ENCODE measurements at regions not wholly inside any gene's neighbourhood (a gene's known extent, or its start where the extent isn't known, plus 50 kb on each side); places are given as distances from the start of the nearest gene placed in this dataset.

DNA sequence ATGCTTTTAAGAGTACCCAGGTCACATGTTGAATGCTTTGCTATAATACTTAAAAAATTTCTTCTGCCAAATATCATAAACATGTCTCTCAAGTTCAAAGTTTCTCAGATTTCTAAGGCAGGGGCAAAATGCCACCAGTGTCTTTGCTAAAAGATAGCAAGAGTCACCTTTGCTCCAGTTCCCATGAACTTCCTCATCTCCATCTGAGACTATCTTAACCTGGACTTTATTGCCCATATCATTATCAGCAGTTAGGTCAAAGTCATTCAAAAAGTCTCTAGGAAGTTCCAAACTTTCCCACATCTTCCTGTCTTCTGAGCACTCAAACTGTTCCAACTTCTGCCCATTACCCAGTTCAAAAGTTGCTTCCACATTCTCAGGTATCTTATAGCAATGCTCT lies 307.6 kb upstream of the TNC start:
- Mint-ChIP-seq H3K4me1 (no peaks in the 10 kb centered on the region), H3K27ac (no peak overlapping the region), H3K27me3 (ENCODE audit: low read depth) (no peaks in the 10 kb centered on the region), H3K9me3 (peaks cover 74% of the 10 kb centered on the region), H3K36me3 (peaks cover 50% of the 10 kb centered on the region), H3K4me3 (no peak overlapping the region)
- POLR2A ChIA-PET: no interaction called here
- DNase-seq (ENCODE audit: low spot score): no peak
- TF ChIP-seq ZNF121 (CRISPR knock-in tag; IDR thresholded peaks at IDR 0.05): no peak
- TF ChIP-seq, protein P1, sequence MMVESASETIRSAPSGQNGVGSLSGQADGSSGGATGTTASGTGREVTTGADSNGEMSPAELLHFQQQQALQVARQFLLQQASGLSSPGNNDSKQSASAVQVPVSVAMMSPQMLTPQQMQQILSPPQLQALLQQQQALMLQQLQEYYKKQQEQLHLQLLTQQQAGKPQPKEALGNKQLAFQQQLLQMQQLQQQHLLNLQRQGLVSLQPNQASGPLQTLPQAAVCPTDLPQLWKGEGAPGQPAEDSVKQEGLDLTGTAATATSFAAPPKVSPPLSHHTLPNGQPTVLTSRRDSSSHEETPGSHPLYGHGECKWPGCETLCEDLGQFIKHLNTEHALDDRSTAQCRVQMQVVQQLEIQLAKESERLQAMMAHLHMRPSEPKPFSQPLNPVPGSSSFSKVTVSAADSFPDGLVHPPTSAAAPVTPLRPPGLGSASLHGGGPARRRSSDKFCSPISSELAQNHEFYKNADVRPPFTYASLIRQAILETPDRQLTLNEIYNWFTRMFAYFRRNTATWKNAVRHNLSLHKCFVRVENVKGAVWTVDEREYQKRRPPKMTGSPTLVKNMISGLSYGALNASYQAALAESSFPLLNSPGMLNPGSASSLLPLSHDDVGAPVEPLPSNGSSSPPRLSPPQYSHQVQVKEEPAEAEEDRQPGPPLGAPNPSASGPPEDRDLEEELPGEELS (CRISPR knock-in tag; IDR thresholded peaks at IDR 0.05): no peak
- TF ChIP-seq, protein P2, sequence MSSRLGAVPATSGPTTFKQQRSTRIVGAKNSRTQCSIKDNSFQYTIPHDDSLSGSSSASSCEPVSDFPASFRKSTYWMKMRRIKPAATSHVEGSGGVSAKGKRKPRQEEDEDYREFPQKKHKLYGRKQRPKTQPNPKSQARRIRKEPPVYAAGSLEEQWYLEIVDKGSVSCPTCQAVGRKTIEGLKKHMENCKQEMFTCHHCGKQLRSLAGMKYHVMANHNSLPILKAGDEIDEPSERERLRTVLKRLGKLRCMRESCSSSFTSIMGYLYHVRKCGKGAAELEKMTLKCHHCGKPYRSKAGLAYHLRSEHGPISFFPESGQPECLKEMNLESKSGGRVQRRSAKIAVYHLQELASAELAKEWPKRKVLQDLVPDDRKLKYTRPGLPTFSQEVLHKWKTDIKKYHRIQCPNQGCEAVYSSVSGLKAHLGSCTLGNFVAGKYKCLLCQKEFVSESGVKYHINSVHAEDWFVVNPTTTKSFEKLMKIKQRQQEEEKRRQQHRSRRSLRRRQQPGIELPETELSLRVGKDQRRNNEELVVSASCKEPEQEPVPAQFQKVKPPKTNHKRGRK (CRISPR knock-in tag; IDR thresholded peaks at IDR 0.05; ENCODE audit: borderline replicate concordance): no peak
- no peak for TF ChIP-seq SOX15 (CRISPR knock-in tag; IDR thresholded peaks at IDR 0.05)
- no peak for TF ChIP-seq IRF2 (CRISPR knock-in tag; IDR thresholded peaks at IDR 0.05; ENCODE audit: borderline replicate concordance, low read depth)
- TF ChIP-seq, protein P3, sequence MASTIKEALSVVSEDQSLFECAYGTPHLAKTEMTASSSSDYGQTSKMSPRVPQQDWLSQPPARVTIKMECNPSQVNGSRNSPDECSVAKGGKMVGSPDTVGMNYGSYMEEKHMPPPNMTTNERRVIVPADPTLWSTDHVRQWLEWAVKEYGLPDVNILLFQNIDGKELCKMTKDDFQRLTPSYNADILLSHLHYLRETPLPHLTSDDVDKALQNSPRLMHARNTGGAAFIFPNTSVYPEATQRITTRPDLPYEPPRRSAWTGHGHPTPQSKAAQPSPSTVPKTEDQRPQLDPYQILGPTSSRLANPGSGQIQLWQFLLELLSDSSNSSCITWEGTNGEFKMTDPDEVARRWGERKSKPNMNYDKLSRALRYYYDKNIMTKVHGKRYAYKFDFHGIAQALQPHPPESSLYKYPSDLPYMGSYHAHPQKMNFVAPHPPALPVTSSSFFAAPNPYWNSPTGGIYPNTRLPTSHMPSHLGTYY (CRISPR knock-in tag; IDR thresholded peaks at IDR 0.05): no peak
- TF ChIP-seq, protein P4, sequence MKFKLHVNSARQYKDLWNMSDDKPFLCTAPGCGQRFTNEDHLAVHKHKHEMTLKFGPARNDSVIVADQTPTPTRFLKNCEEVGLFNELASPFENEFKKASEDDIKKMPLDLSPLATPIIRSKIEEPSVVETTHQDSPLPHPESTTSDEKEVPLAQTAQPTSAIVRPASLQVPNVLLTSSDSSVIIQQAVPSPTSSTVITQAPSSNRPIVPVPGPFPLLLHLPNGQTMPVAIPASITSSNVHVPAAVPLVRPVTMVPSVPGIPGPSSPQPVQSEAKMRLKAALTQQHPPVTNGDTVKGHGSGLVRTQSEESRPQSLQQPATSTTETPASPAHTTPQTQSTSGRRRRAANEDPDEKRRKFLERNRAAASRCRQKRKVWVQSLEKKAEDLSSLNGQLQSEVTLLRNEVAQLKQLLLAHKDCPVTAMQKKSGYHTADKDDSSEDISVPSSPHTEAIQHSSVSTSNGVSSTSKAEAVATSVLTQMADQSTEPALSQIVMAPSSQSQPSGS (CRISPR knock-in tag; IDR thresholded peaks at IDR 0.05; ENCODE audit: borderline replicate concordance, low read depth): no peak
- no peak for TF ChIP-seq ZNF317 (CRISPR knock-in tag; IDR thresholded peaks at IDR 0.05; ENCODE audit: borderline replicate concordance, low read depth)
- no peak for TF ChIP-seq ZNF263 (CRISPR knock-in tag; IDR thresholded peaks at IDR 0.05; ENCODE audit: low read depth)
- TF ChIP-seq ZNF396 (CRISPR knock-in tag; IDR thresholded peaks at IDR 0.05; ENCODE audit: borderline replicate concordance): no peak
- no peak for TF ChIP-seq NR3C1 (CRISPR knock-in tag; conservative IDR thresholded peaks at IDR 0.05; ENCODE audit: low read depth)
- TF ChIP-seq, protein P5, sequence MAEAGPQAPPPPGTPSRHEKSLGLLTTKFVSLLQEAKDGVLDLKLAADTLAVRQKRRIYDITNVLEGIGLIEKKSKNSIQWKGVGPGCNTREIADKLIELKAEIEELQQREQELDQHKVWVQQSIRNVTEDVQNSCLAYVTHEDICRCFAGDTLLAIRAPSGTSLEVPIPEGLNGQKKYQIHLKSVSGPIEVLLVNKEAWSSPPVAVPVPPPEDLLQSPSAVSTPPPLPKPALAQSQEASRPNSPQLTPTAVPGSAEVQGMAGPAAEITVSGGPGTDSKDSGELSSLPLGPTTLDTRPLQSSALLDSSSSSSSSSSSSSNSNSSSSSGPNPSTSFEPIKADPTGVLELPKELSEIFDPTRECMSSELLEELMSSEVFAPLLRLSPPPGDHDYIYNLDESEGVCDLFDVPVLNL (CRISPR knock-in tag; IDR thresholded peaks at IDR 0.05; ENCODE audit: borderline replicate concordance, low read depth): no peak
- TF ChIP-seq, protein P6, sequence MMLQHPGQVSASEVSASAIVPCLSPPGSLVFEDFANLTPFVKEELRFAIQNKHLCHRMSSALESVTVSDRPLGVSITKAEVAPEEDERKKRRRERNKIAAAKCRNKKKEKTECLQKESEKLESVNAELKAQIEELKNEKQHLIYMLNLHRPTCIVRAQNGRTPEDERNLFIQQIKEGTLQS (CRISPR knock-in tag; conservative IDR thresholded peaks at IDR 0.05): no peak
- TF ChIP-seq, protein P7, sequence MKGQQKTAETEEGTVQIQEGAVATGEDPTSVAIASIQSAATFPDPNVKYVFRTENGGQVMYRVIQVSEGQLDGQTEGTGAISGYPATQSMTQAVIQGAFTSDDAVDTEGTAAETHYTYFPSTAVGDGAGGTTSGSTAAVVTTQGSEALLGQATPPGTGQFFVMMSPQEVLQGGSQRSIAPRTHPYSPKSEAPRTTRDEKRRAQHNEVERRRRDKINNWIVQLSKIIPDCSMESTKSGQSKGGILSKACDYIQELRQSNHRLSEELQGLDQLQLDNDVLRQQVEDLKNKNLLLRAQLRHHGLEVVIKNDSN (CRISPR knock-in tag; IDR thresholded peaks at IDR 0.05): no peak
- TF ChIP-seq, protein P8, sequence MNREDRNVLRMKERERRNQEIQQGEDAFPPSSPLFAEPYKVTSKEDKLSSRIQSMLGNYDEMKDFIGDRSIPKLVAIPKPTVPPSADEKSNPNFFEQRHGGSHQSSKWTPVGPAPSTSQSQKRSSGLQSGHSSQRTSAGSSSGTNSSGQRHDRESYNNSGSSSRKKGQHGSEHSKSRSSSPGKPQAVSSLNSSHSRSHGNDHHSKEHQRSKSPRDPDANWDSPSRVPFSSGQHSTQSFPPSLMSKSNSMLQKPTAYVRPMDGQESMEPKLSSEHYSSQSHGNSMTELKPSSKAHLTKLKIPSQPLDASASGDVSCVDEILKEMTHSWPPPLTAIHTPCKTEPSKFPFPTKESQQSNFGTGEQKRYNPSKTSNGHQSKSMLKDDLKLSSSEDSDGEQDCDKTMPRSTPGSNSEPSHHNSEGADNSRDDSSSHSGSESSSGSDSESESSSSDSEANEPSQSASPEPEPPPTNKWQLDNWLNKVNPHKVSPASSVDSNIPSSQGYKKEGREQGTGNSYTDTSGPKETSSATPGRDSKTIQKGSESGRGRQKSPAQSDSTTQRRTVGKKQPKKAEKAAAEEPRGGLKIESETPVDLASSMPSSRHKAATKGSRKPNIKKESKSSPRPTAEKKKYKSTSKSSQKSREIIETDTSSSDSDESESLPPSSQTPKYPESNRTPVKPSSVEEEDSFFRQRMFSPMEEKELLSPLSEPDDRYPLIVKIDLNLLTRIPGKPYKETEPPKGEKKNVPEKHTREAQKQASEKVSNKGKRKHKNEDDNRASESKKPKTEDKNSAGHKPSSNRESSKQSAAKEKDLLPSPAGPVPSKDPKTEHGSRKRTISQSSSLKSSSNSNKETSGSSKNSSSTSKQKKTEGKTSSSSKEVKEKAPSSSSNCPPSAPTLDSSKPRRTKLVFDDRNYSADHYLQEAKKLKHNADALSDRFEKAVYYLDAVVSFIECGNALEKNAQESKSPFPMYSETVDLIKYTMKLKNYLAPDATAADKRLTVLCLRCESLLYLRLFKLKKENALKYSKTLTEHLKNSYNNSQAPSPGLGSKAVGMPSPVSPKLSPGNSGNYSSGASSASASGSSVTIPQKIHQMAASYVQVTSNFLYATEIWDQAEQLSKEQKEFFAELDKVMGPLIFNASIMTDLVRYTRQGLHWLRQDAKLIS (CRISPR knock-in tag; IDR thresholded peaks at IDR 0.05; ENCODE audit: borderline replicate concordance): no peak
- TF ChIP-seq, protein P9, sequence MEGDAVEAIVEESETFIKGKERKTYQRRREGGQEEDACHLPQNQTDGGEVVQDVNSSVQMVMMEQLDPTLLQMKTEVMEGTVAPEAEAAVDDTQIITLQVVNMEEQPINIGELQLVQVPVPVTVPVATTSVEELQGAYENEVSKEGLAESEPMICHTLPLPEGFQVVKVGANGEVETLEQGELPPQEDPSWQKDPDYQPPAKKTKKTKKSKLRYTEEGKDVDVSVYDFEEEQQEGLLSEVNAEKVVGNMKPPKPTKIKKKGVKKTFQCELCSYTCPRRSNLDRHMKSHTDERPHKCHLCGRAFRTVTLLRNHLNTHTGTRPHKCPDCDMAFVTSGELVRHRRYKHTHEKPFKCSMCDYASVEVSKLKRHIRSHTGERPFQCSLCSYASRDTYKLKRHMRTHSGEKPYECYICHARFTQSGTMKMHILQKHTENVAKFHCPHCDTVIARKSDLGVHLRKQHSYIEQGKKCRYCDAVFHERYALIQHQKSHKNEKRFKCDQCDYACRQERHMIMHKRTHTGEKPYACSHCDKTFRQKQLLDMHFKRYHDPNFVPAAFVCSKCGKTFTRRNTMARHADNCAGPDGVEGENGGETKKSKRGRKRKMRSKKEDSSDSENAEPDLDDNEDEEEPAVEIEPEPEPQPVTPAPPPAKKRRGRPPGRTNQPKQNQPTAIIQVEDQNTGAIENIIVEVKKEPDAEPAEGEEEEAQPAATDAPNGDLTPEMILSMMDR (IDR thresholded peaks at IDR 0.05): no peak
- no peak for TF ChIP-seq NFYB (CRISPR knock-in tag; conservative IDR thresholded peaks at IDR 0.05; ENCODE audit: low read depth)
- no peak for TF ChIP-seq FOXK1 (CRISPR knock-in tag; IDR thresholded peaks at IDR 0.05)
- TF ChIP-seq, protein P10, sequence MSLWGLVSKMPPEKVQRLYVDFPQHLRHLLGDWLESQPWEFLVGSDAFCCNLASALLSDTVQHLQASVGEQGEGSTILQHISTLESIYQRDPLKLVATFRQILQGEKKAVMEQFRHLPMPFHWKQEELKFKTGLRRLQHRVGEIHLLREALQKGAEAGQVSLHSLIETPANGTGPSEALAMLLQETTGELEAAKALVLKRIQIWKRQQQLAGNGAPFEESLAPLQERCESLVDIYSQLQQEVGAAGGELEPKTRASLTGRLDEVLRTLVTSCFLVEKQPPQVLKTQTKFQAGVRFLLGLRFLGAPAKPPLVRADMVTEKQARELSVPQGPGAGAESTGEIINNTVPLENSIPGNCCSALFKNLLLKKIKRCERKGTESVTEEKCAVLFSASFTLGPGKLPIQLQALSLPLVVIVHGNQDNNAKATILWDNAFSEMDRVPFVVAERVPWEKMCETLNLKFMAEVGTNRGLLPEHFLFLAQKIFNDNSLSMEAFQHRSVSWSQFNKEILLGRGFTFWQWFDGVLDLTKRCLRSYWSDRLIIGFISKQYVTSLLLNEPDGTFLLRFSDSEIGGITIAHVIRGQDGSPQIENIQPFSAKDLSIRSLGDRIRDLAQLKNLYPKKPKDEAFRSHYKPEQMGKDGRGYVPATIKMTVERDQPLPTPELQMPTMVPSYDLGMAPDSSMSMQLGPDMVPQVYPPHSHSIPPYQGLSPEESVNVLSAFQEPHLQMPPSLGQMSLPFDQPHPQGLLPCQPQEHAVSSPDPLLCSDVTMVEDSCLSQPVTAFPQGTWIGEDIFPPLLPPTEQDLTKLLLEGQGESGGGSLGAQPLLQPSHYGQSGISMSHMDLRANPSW (CRISPR knock-in tag; conservative IDR thresholded peaks at IDR 0.05; ENCODE audit: low read depth): no peak
- CTCF ChIA-PET: no interaction called here
- ATAC-seq: no peak
